SK-N-SH (cell line): ENCODE measurements at regions not wholly inside any gene's neighbourhood (a gene's known extent, or its start where the extent isn't known, plus 50 kb on each side); places are given as distances from the start of the nearest gene placed in this dataset.

ENCODE experiments used
- CTCF ChIA-PET: fragments of 300-600, 350-600 bp; formaldehyde crosslinking; extraction: SDS; loops from one replicate; lab custom pipeline; 2021; lab: Yijun Ruan, JAX
- POLR2A ChIA-PET: fragments of 350-600 bp; sonication (Branson Sonifier 250); formaldehyde crosslinking; extraction: SDS; loops from one replicate; lab custom pipeline; 2020; ENCODE audit warnings: antibody characterized with exemption, inconsistent platforms; lab: Yijun Ruan, JAX
- DNase-seq: peaks from one replicate; pipeline ENCODE4 v3.0.0; 2012
- H2AFZ ChIP-seq: fragments of 200-600 bp; sonication (generic); 2 replicates; pipeline ENCODE4 v1.8.1; 2016; ENCODE audit warnings: antibody characterized with exemption, mild to moderate bottlenecking, low read depth
- H3F3A ChIP-seq: fragments of 200-600 bp; sonication (generic); replicated peaks from 2 replicates; pipeline ENCODE3; 2016; ENCODE audit warnings: antibody characterized with exemption, mild to moderate bottlenecking; ENCODE audit not compliant: insufficient read depth
- H3K27ac ChIP-seq, 2 experiments: fragments of 200-500 bp in 1 of 2; fragments of 200-600 bp in 1 of 2; sonication (Bioruptor generic) in 1 of 2; sonication (generic), shearing (Covaris generic) in 1 of 2; 2 replicates each; pipeline versions ENCODE4 v1.5.1 to v1.6.1; 2014 to 2016; ENCODE audit warnings: low read depth in 2 of 2, inconsistent platforms in 1 of 2, low read length in 1 of 2, mild to moderate bottlenecking in 1 of 2, mixed read lengths in 1 of 2
- H3K27me3 ChIP-seq: fragments of 200-600 bp; sonication (generic), shearing (Covaris generic); 2 replicates; pipeline ENCODE4 v1.6.1; 2016; ENCODE audit warnings: mixed run types; ENCODE audit not compliant: insufficient read depth
- H3K36me3 ChIP-seq, 2 experiments: fragments of 200-500 bp in 1 of 2; fragments of 200-600 bp in 1 of 2; sonication (Bioruptor generic) in 1 of 2; sonication (generic) in 1 of 2; replicated peaks in 1 of 2; 2 replicates each; pipeline versions ENCODE3 to v1.5.1; 2014 to 2016; ENCODE audit warnings: low read length in 1 of 2, mild to moderate bottlenecking in 1 of 2; ENCODE audit not compliant: insufficient read depth in 2 of 2, control insufficient read depth in 1 of 2
- H3K4me1 ChIP-seq, 2 experiments: fragments of 200-500 bp in 1 of 2; fragments of 200-600 bp in 1 of 2; sonication (Bioruptor generic) in 1 of 2; sonication (generic), shearing (Covaris generic) in 1 of 2; 2 replicates each; pipeline versions ENCODE4 v1.5.1 to v1.6.1; 2014 to 2016; ENCODE audit warnings: low read depth in 1 of 2, low read length in 1 of 2, mixed run types in 1 of 2; ENCODE audit not compliant: insufficient read depth in 2 of 2, control insufficient read depth in 1 of 2
- H3K4me2 ChIP-seq: fragments of 200-600 bp; sonication (generic), shearing (Covaris generic); 2 replicates; pipeline ENCODE4 v1.6.1; 2017; ENCODE audit warnings: mixed run types
- H3K4me3 ChIP-seq, 2 experiments: fragments of 200-500 bp in 1 of 2; fragments of 200-600 bp in 1 of 2; sonication (Bioruptor generic) in 1 of 2; sonication (generic), shearing (Covaris generic) in 1 of 2; 2 replicates each; pipeline versions ENCODE4 v1.5.1 to v1.8.1; 2014 to 2016; ENCODE audit warnings: low read depth in 2 of 2, inconsistent platforms in 1 of 2, low read length in 1 of 2, mild to moderate bottlenecking in 1 of 2, mixed read lengths in 1 of 2, moderate library complexity in 1 of 2
- H3K79me2 ChIP-seq: fragments of 200-600 bp; sonication (generic); 2 replicates; pipeline ENCODE4 v1.8.1; 2017; ENCODE audit warnings: mild to moderate bottlenecking; ENCODE audit not compliant: insufficient read depth
- H3K9ac ChIP-seq: fragments of 200-600 bp; sonication (generic); 2 replicates; pipeline ENCODE4 v1.6.1; 2017; ENCODE audit warnings: mixed run types
- H3K9me2 ChIP-seq: fragments of 200-600 bp; sonication (generic); 2 replicates; pipeline ENCODE4 v1.6.1; 2017; ENCODE audit warnings: mixed run types
- H3K9me3 ChIP-seq: fragments of 200-600 bp; sonication (generic); 2 replicates; pipeline ENCODE4 v1.6.1; 2017; ENCODE audit warnings: mixed run types, mild to moderate bottlenecking, moderate library complexity
- H4K20me1 ChIP-seq: fragments of 200-600 bp; sonication (generic); 2 replicates; pipeline ENCODE4 v1.6.1; 2017; ENCODE audit warnings: mild to moderate bottlenecking, mixed run types; ENCODE audit not compliant: insufficient read depth
- EZH2phosphoT487 ChIP-seq: fragments of 200-600 bp; sonication (generic); IDR thresholded peaks from 2 replicates; pipeline ENCODE4 v1.6.1; 2017; ENCODE audit warnings: low read depth, mixed run types, mild to moderate bottlenecking, antibody characterized with exemption, moderate library complexity, borderline replicate concordance
- FOXM1 ChIP-seq: IDR thresholded peaks from 2 replicates; pipeline ENCODE4 v1.4.0; 2012; ENCODE audit warnings: low read depth, mild to moderate bottlenecking
- JUND ChIP-seq: IDR thresholded peaks from 2 replicates; pipeline ENCODE4 v1.4.0; 2012
- MXI1 ChIP-seq: IDR thresholded peaks from 2 replicates; pipeline ENCODE4 v1.6.1; 2012; ENCODE audit warnings: mild to moderate bottlenecking, low read depth, low read length, improper control_type of control experiment
- NRF1 ChIP-seq: IDR thresholded peaks from 2 replicates; pipeline ENCODE4 v1.6.1; 2012; ENCODE audit warnings: low read depth, mild to moderate bottlenecking, low read length
- RAD21 ChIP-seq: IDR thresholded peaks from 2 replicates; pipeline ENCODE4 v1.6.1; 2012; ENCODE audit warnings: mild to moderate bottlenecking, low read length
- SIN3A ChIP-seq: IDR thresholded peaks from 2 replicates; pipeline ENCODE4 v1.6.1; 2012; ENCODE audit warnings: low read depth, mild to moderate bottlenecking, low read length, moderate library complexity, borderline replicate concordance
- WGBS: methylation state at CpG from one replicate; pipeline ENCODE4 v1.1.6; 2017; ENCODE audit warnings: low lambda C conversion rate; 5-methylcytosine and 5-hydroxymethylcytosine counted together
- TF ChIP-seq, protein P1 (sequence below): fragments of 200-600 bp; sonication (generic); IDR thresholded peaks from 2 replicates; pipeline ENCODE4 v1.6.1; 2017; ENCODE audit warnings: antibody characterized with exemption, mild to moderate bottlenecking, moderate library complexity
- TF ChIP-seq, protein P2 (sequence below): IDR thresholded peaks from 2 replicates; pipeline ENCODE4 v1.4.0; 2012; ENCODE audit warnings: low read depth, borderline replicate concordance

DNA sequence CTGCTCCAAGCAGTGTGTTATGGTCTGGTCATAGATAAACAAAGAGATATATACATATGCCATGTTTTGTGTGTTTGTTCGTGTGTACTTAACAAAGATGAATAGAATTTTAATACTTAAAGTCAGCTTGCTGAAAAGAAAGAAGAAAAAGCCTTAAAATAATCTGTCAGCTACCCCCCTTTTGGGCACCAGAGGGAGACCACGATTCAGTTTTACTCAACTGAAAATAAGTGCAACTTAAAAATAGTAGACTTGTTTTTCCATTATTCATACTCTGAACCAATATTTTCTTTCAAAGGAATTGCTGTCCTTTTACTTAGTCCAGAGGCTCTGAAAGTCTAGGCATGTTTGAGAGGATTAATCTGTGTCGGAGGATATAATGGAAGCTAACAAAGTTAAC is 181.7 kb upstream of the AGTR2 start:
- Histone ChIP-seq H3K4me2 (no peak overlapping the region), H3K4me1 (no peaks in the 10 kb centered on the region; a peak in 1 of 4 replicates), H2AFZ (no peak overlapping the region), H3K27me3 (no peaks in the 10 kb centered on the region; the same call in 1 of the 2 replicates), H3K9ac (no peak overlapping the region), H4K20me1 (no peaks in the 10 kb centered on the region), H3K79me2 (no peaks in the 10 kb centered on the region), H3K36me3 (no peaks in the 10 kb centered on the region), H3K9me3 (no peaks in the 10 kb centered on the region), H3K9me2 (no peaks in the 10 kb centered on the region), H3F3A (no peaks in the 10 kb centered on the region), H3K4me3 (no peak overlapping the region), H3K27ac (peak overlapping the region in 1 of 2 experiments; percentile 67; a peak in 2 of 4 replicates)
- peak; percentile 16 for DNase-seq
- ChIA-PET POLR2A (interaction anchor here (0.9 kb wide), 1 partner anchor 20 kb away, joined by 3 read pairs; no protein-coding TSS in a partner anchor), CTCF (interaction anchor here (0.6 to 1.9 kb wide), 13 partner anchors 11 to 970 kb away, joined by 3 to 7 read pairs (median 3); partner anchors contain the start of gene AGTR2)
- WGBS = 13% methylated on average over 3 of the region's 3 CpGs
- TF ChIP-seq RAD21 (peak; percentile 63), EZH2phosphoT487 (no peak)
- TF ChIP-seq, protein P1, sequence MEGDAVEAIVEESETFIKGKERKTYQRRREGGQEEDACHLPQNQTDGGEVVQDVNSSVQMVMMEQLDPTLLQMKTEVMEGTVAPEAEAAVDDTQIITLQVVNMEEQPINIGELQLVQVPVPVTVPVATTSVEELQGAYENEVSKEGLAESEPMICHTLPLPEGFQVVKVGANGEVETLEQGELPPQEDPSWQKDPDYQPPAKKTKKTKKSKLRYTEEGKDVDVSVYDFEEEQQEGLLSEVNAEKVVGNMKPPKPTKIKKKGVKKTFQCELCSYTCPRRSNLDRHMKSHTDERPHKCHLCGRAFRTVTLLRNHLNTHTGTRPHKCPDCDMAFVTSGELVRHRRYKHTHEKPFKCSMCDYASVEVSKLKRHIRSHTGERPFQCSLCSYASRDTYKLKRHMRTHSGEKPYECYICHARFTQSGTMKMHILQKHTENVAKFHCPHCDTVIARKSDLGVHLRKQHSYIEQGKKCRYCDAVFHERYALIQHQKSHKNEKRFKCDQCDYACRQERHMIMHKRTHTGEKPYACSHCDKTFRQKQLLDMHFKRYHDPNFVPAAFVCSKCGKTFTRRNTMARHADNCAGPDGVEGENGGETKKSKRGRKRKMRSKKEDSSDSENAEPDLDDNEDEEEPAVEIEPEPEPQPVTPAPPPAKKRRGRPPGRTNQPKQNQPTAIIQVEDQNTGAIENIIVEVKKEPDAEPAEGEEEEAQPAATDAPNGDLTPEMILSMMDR = peak; percentile 47

DNA sequence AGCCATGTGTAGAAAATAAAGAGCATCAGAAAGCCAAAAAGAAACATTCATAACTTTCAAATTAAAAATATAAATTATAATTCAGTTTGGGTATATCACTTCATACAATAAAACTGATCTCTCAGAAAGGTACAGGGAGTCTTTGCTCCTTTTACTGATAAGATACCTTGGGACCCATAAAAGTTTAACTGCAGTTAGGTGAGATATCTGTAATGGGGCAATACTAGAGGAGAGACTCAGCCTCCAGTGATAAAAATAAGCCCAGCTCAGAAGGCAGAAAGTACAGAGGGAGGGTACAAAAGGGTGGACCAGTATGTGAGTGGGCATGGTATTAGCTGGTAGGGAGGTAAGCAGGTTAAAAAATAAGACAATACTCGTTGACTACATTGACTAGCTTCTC is 180.9 kb upstream of the AGTR2 start:
- Histone ChIP-seq H3K4me2 (no peak overlapping the region), H3K9me2 (no peaks in the 10 kb centered on the region), H3K27ac (no peak overlapping the region; a peak in 1 of 4 replicates), H3K4me1 (no peaks in the 10 kb centered on the region; a peak in 1 of 4 replicates), H2AFZ (no peak overlapping the region), H3K9me3 (no peaks in the 10 kb centered on the region), H3K4me3 (no peak overlapping the region), H3K27me3 (no peaks in the 10 kb centered on the region; the same call in 1 of the 2 replicates), H4K20me1 (no peaks in the 10 kb centered on the region), H3K36me3 (no peaks in the 10 kb centered on the region), H3F3A (no peaks in the 10 kb centered on the region), H3K79me2 (no peaks in the 10 kb centered on the region), H3K9ac (no peak overlapping the region)
- ChIA-PET POLR2A (interaction anchor here (0.9 kb wide), 1 partner anchor 21 kb away, joined by 3 read pairs; no protein-coding TSS in a partner anchor), CTCF (interaction anchor here (1.1 to 1.9 kb wide), 5 partner anchors 20 to 969 kb away, joined by 3 to 7 read pairs (median 3); no protein-coding TSS in a partner anchor)
- DNase-seq = no peak
- no peak for TF ChIP-seq FOXM1
- 0% methylated on average over 1 of the region's 1 CpG for WGBS

DNA sequence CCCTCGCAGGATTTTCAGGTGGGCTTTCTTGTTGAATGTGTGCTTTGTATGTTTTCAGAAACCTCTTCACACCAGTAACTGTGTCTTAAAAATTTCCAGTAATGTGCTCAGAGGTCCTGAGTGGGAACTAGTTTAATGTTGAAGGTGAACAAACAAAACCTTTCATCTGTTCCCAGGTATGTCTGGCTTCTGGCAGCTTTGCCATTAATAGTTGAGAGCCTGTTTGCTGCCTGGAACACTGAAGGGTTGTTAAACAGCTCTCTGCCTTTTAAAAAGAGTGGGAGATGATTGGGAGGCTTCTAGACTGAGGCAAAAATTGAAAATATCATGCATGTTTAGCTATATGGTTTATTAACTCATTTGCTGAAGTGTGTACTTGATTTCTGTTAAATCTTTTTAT is 161.2 kb upstream of the AGTR2 start:
- no peak overlapping the region for H3K4me2 ChIP-seq
- 4% methylated on average over 1 of the region's 1 CpG for WGBS
- H3K9me2 ChIP-seq = no peaks in the 10 kb centered on the region
- no peak overlapping the region for H3K9ac ChIP-seq
- H4K20me1 ChIP-seq = no peaks in the 10 kb centered on the region
- H3K27me3 ChIP-seq = peaks cover 10% of the 10 kb centered on the region; the same call in 1 of the 2 replicates
- no peak for DNase-seq
- H3K4me1 ChIP-seq = no peaks in the 10 kb centered on the region; a peak in 1 of 4 replicates
- no peaks in the 10 kb centered on the region for H3F3A ChIP-seq
- ChIA-PET CTCF (interaction anchor here (1.0 kb wide), 2 partner anchors 10 to 20 kb away, joined by 3 read pairs; no protein-coding TSS in a partner anchor), POLR2A (no interaction called here)
- peak overlapping the region in 1 of 2 experiments; percentile 76; a peak in 2 of 4 replicates for H3K27ac ChIP-seq
- no peak overlapping the region for H3K4me3 ChIP-seq
- H3K79me2 ChIP-seq = no peaks in the 10 kb centered on the region
- H3K36me3 ChIP-seq = no peaks in the 10 kb centered on the region
- no peak for TF ChIP-seq SIN3A
- TF ChIP-seq MXI1 = no peak
- TF ChIP-seq JUND = no peak
- TF ChIP-seq NRF1 = no peak
- TF ChIP-seq, protein P2, sequence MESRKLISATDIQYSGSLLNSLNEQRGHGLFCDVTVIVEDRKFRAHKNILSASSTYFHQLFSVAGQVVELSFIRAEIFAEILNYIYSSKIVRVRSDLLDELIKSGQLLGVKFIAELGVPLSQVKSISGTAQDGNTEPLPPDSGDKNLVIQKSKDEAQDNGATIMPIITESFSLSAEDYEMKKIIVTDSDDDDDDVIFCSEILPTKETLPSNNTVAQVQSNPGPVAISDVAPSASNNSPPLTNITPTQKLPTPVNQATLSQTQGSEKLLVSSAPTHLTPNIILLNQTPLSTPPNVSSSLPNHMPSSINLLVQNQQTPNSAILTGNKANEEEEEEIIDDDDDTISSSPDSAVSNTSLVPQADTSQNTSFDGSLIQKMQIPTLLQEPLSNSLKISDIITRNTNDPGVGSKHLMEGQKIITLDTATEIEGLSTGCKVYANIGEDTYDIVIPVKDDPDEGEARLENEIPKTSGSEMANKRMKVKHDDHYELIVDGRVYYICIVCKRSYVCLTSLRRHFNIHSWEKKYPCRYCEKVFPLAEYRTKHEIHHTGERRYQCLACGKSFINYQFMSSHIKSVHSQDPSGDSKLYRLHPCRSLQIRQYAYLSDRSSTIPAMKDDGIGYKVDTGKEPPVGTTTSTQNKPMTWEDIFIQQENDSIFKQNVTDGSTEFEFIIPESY = no peak
- H2AFZ ChIP-seq = no peak overlapping the region
- no peaks in the 10 kb centered on the region for H3K9me3 ChIP-seq
